GM10248 (cell line): ENCODE measurements at regions not wholly inside any gene's neighbourhood (a gene's known extent, or its start where the extent isn't known, plus 50 kb on each side); places are given as distances from the start of the nearest gene placed in this dataset.

Experiments
- CTCF ChIA-PET: fragments of 300-600 bp; sonication (Branson Sonifier 250); formaldehyde crosslinking; extraction: SDS; loops from one replicate; lab custom pipeline; 2021; ENCODE audit warnings: antibody characterized with exemption; lab: Yijun Ruan, JAX
- POLR2A ChIA-PET: fragments of 350-650 bp; sonication (Branson Sonifier 250); formaldehyde crosslinking; extraction: SDS; loops from one replicate; lab custom pipeline; 2020; ENCODE audit warnings: antibody characterized with exemption; lab: Yijun Ruan, JAX
- DNase-seq: peaks from one replicate; pipeline ENCODE4 v3.0.0; 2012; ENCODE audit errors: extremely low spot score
- TF ChIP-seq, protein P1 (sequence below): IDR thresholded peaks from 2 replicates; pipeline ENCODE4 v1.5.1; 2012; ENCODE audit warnings: mild to moderate bottlenecking, low read depth; ENCODE audit errors: extremely low read depth, missing control alignments, control extremely low read depth

DNA sequence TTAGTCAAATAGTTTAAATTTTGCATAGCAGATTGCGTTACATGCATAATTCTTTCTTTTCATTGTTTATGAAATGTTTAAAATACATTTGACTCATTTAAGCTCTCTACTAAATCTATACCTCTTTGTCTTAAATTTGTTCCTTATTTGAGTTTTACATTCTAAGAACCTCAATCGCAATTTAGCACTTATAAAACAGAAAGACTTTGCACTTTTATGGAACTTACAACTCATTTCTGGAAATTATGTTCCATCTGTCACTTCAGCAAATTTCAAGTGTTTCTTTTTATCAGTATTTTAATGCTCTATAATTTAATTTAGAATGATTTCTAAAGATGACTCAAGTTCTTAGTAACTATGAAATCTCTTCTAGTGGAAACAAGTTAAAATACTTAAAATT is 1505.8 kb upstream of the SPRY2 start:
- ChIA-PET CTCF (no interaction called here), POLR2A (no interaction called here)
- no peak for DNase-seq
- TF ChIP-seq, protein P1, sequence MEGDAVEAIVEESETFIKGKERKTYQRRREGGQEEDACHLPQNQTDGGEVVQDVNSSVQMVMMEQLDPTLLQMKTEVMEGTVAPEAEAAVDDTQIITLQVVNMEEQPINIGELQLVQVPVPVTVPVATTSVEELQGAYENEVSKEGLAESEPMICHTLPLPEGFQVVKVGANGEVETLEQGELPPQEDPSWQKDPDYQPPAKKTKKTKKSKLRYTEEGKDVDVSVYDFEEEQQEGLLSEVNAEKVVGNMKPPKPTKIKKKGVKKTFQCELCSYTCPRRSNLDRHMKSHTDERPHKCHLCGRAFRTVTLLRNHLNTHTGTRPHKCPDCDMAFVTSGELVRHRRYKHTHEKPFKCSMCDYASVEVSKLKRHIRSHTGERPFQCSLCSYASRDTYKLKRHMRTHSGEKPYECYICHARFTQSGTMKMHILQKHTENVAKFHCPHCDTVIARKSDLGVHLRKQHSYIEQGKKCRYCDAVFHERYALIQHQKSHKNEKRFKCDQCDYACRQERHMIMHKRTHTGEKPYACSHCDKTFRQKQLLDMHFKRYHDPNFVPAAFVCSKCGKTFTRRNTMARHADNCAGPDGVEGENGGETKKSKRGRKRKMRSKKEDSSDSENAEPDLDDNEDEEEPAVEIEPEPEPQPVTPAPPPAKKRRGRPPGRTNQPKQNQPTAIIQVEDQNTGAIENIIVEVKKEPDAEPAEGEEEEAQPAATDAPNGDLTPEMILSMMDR: no peak

DNA sequence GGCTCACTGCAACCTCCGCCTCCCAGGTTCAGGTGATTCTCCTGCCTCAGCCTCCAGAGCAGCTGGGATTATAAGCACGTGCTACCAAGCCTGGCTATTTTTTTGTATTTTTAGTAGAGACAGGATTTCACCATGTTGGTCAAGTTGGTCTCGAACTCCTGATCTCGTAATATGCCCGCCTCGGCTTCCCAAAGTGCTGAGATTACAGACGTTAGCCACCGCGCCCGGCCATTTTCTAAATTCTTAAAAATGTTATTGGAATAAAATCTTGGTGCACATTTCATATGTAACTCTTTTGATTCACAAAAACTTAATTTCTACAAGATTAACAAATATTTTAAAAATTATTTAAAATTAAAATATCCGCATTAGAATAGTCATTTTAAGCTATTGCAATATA is 1480.3 kb upstream of the SPRY2 start:
- ChIA-PET CTCF (no interaction called here), POLR2A (no interaction called here)
- no peak for DNase-seq
- TF ChIP-seq, protein P1: no peak

DNA sequence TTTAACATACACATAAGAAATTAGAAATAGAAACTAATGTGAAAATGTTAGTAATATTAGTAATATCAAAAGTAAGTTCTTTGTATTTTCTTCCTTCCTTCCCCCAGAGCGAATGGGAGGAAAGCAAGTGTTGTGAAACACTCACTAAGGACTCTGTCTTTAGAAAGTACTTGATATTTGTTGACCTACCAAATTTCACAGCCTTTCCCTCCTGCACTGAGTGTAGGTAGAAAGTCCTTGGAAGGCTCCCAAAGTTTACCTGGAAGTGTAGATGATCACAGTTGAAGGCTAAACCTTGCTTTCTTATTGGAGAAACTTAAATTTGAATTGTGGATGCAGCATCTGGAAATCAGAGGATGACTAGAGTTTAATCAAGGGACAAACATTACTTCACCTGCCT is 1459.5 kb upstream of the SPRY2 start:
- TF ChIP-seq, protein P1: no peak
- CTCF ChIA-PET: interaction anchor here (1.2 kb wide), 1 partner anchor 50 kb away, joined by 3 read pairs; no protein-coding TSS in a partner anchor
- POLR2A ChIA-PET: no interaction called here
- no peak for DNase-seq

DNA sequence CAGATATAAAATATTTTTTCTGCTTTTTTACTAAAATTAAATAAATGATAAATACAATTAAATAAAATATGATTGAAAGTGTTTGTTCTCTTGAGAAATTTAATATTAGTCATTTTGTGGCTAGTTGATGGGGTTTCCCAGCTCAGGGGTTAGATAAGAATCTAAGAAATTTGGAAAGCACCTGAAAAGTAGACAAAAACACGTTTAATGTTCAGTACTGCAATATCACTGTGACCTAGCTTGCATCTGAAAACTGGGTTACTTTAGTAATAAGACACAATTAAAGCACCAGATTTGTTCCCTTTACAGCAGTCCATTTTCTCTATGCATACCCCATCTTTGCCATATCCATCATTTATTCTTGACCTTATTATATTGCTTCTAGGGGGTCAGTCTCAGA is 1454.8 kb upstream of the SPRY2 start:
- no peak for DNase-seq
- POLR2A ChIA-PET: no interaction called here
- CTCF ChIA-PET: interaction anchor here (1.4 kb wide), 2 partner anchors 10 to 12 kb away, joined by 3 to 4 read pairs; no protein-coding TSS in a partner anchor
- TF ChIP-seq, protein P1: no peak

DNA sequence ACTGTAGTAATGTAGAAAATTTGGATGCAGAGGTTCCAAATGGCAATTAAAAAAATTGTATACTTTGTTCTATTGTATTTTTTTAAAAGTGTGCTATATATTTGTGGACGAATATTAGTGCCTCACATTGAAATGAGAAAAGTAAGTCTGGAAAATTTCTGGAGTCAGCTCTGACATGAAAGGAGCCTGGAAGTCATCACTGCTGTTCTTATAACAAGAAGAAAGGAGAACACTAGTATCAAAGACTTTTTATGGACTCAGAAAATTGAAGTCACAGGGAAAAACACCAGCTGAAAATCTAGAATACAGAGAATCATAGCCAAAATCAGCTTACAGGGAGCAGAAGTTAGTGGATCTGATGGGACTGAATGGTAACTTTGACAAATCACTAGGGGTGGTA is 1450.7 kb upstream of the SPRY2 start:
- POLR2A ChIA-PET: no interaction called here
- no peak for DNase-seq
- TF ChIP-seq, protein P1: no peak
- CTCF ChIA-PET: interaction anchor here (0.9 kb wide), 1 partner anchor 40 kb away, joined by 3 read pairs; no protein-coding TSS in a partner anchor

DNA sequence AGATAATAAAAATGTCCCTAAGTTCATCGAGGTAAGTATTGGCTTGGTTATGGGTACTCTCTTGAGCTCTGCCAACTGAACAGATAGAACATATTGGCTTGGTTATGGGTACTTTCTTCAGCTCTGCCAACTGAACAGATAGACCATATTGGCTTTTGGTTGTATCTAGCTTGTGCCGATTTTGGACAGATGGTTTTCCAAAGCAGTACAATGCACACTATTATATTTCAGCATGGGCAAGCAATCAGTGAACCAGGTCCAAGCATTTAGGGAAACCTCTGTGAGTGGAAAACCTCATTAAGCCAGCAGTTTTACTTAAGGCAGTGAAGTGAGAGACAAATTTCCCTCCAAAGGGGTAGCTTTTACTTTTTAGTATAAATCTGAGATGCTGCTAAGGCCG is 1440.5 kb upstream of the SPRY2 start:
- ChIA-PET CTCF (interaction anchor here (1.3 to 2.1 kb wide), 2 partner anchors 16 to 69 kb away, joined by 3 to 5 read pairs; no protein-coding TSS in a partner anchor), POLR2A (no interaction called here)
- TF ChIP-seq, protein P1: no peak
- no peak for DNase-seq
